HG03196 (cell line): ENCODE measurements at regions not wholly inside any gene's neighbourhood (a gene's known extent, or its start where the extent isn't known, plus 50 kb on each side); places are given as distances from the start of the nearest gene placed in this dataset.
"Not testable (repeated sequence)": the region's sequence is repeated elsewhere in the genome, so short reads cannot be mapped to it uniquely, and the experiment has no call there.

Experiments
- ATAC-seq: cut with Tn5 transposase; IDR thresholded peaks from one replicate; pipeline ENCODE4 v1.9.1; 2021; ENCODE audit not compliant: unreplicated experiment

- no peak for ATAC-seq
Measured at GRCh38 chr6:40849546-40849945, 189.5 kb downstream of the UNC5CL start.

- no peak for ATAC-seq
Measured at GRCh38 chr6:40848868-40849514, 190.0 kb downstream of the UNC5CL start.

GRCh38 chr6:40848038-40848437 is 191.0 kb downstream of the UNC5CL start:
- ATAC-seq: no peak

GRCh38 chr6:40845553-40845952 is 193.5 kb downstream of the UNC5CL start:
- ATAC-seq: no peak

GRCh38 chr6:40844246-40844645 is 194.8 kb downstream of the UNC5CL start:
- ATAC-seq: no peak

GRCh38 chr6:40841721-40842120 is 197.3 kb downstream of the UNC5CL start:
- no peak for ATAC-seq

- ATAC-seq: no peak
Measured at GRCh38 chr6:40832691-40833090, 206.3 kb downstream of the UNC5CL start.

GRCh38 chr6:40831381-40831780 is 207.6 kb downstream of the UNC5CL start:
- no peak for ATAC-seq

GRCh38 chr6:40825102-40825501 is 213.9 kb downstream of the UNC5CL start:
- no peak for ATAC-seq

- ATAC-seq: not testable (repeated sequence)
Measured at GRCh38 chr6:40823917-40824891, 214.8 kb downstream of the UNC5CL start.

GRCh38 chr6:40822619-40823018 is 216.4 kb downstream of the UNC5CL start:
- no peak for ATAC-seq

- ATAC-seq: no peak
Measured at GRCh38 chr6:40819182-40819834, 219.7 kb downstream of the UNC5CL start.

GRCh38 chr6:40817369-40817768 is 221.7 kb downstream of the UNC5CL start:
- no peak for ATAC-seq

- no peak for ATAC-seq
Measured at GRCh38 chr6:40816601-40817000, 222.4 kb downstream of the UNC5CL start.

GRCh38 chr6:40815731-40816130 is 223.3 kb downstream of the UNC5CL start:
- no peak for ATAC-seq

GRCh38 chr6:40810171-40810570 is 223.0 kb upstream of the LRFN2 start:
- no peak for ATAC-seq

GRCh38 chr6:40809627-40810026 is 222.5 kb upstream of the LRFN2 start:
- no peak for ATAC-seq

GRCh38 chr6:40807484-40807883 is 220.3 kb upstream of the LRFN2 start:
- no peak for ATAC-seq

- no peak for ATAC-seq
Measured at GRCh38 chr6:40806256-40806864, 219.2 kb upstream of the LRFN2 start.

GRCh38 chr6:40805336-40805735 is 218.2 kb upstream of the LRFN2 start:
- no peak for ATAC-seq

GRCh38 chr6:40804905-40805304 is 217.7 kb upstream of the LRFN2 start:
- no peak for ATAC-seq
